Sigmoid colon (tissue), 6 donors: ENCODE measurements at regions not wholly inside any gene's neighbourhood (a gene's known extent, or its start where the extent isn't known, plus 50 kb on each side); places are given as distances from the start of the nearest gene placed in this dataset.

ENCODE experiments used
- DNase-seq: peaks from one replicate; pipeline ENCODE4 v3.0.0-alpha.2; 2019
- H3K27ac ChIP-seq, 4 donors: fragments of 200-600 bp; sonication (generic); one replicate each; pipeline ENCODE4 v1.5.1; 2016 to 2019; ENCODE audit warnings: mild to moderate bottlenecking in 1 of 4
- H3K27me3 ChIP-seq, 3 donors: fragments of 200-600 bp; sonication (generic); one replicate each; pipeline ENCODE4 v1.5.1; 2019; ENCODE audit warnings: mild to moderate bottlenecking in 1 of 3
- H3K36me3 ChIP-seq, 4 donors: fragments of 200-600 bp; sonication (generic); one replicate each; pipeline ENCODE4 v1.5.1; 2016 to 2019
- H3K4me1 ChIP-seq, 4 donors: fragments of 200-600 bp; sonication (generic); one replicate each; pipeline ENCODE4 v1.5.1; 2017 to 2019
- H3K4me3 ChIP-seq, 4 donors: fragments of 200-600 bp; sonication (generic); one replicate each; pipeline ENCODE4 v1.5.1; 2017 to 2019; ENCODE audit warnings: mild to moderate bottlenecking in 2 of 4, moderate library complexity in 1 of 4
- H3K9me3 ChIP-seq, 4 donors: fragments of 200-600 bp in 3 of 4; sonication (generic) in 3 of 4; one replicate each; pipeline versions ENCODE4 v1.5.1 to v1.6.1; 2013 to 2019
- EP300 ChIP-seq, 4 donors: sonication (generic); formaldehyde crosslinking; IDR thresholded peaks; one replicate each; pipeline ENCODE4 v1.6.1; 2017; ENCODE audit warnings: antibody characterized with exemption in 4 of 4
- POLR2A ChIP-seq, 2 donors: fragments of 450-650 bp; IDR thresholded peaks; one replicate each; pipeline ENCODE4 v1.6.1; 2016; ENCODE audit warnings: antibody characterized with exemption in 2 of 2, mild to moderate bottlenecking in 2 of 2, moderate library complexity in 2 of 2
- POLR2AphosphoS5 ChIP-seq, 4 donors: sonication (generic); formaldehyde crosslinking; IDR thresholded peaks; one replicate each; pipeline ENCODE4 v1.6.1; 2017; ENCODE audit warnings: antibody characterized with exemption in 4 of 4
- WGBS, 2 donors: extraction: QIAGEN DNeasy Blood & Tissue Kit; methylation state at CpG; one replicate each; pipeline ENCODE4 v1.1.7; 2013; 5-methylcytosine and 5-hydroxymethylcytosine counted together
- intact Hi-C: fragments of 100-400 bp; cut with DNase I; formaldehyde crosslinking; loops from one replicate; pipeline ENCODE4 v1.15.1; 2023
- TF ChIP-seq, protein P1 (sequence below), 4 experiments: fragments of 450-650 bp in 3 of 4; fragments of 200-600 bp in 1 of 4; IDR thresholded peaks; one replicate each; pipeline ENCODE4 v1.5.1; 2016 to 2019; ENCODE audit warnings: antibody characterized with exemption in 4 of 4, mild to moderate bottlenecking in 3 of 4, moderate library complexity in 2 of 4
- donor health status: healthy with polysubstance abuse.
- donor health status: healthy.

DNA sequence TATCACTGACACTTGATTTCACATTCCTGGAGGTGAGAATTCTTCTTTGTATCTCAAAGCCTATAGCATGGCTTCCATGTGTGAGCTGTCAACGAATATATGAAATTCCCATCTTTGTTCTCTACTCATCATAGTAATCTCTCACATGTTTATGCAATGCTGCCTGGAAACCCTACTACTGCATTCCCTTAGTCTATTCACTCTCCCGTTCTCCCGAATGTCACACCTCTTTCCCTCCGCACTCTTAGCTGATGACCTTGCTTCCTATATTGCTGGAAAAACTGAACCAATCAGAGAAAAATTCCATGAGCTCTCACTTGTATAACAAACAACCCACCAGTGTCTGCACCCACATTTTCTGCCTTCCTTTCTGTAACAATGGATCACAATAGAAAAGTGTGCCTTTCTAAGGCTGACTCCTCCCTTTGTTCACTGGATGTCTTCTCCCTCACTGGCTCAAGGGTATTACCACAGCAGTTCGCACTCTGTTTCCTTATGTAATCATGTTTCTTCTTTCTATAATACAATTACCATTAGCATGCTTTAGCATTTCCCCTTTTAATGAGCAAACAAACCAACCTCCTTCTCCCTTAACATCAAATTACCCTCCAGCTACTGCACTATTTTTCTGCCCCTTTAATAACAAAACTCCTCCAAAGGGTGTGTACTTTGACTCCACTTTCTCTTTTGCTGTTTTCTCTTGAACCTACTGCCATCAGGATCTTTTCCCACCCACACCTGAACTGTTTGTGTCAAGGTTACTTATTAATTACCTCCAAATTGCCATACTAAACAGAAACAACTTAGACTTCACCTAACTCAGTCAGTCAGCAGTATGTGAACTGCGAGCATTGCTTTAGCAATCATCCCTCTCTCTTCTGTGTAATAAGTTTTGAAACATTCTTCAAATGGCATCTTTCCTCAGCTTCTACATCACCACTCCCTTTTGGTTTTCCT is 63.9 kb upstream of the CCDC196 start:
- intact Hi-C loops = no loop called here
- no peak overlapping the region for H3K27ac ChIP-seq
- DNase-seq = no peak
- H3K4me1 ChIP-seq = no peaks in the 10 kb centered on the region
- H3K36me3 ChIP-seq = no peaks in the 10 kb centered on the region
- H3K9me3 ChIP-seq = no peaks in the 10 kb centered on the region
- WGBS, 2 donors = 88 to 91% methylated on average over 6 of the region's 6 CpGs
- no peaks in the 10 kb centered on the region for H3K27me3 ChIP-seq
- TF ChIP-seq POLR2AphosphoS5 (IDR thresholded peaks at IDR 0.05) (no peak), POLR2A (IDR thresholded peaks at IDR 0.05) (no peak), EP300 (IDR thresholded peaks at IDR 0.05) (no peak)
- TF ChIP-seq, protein P1, sequence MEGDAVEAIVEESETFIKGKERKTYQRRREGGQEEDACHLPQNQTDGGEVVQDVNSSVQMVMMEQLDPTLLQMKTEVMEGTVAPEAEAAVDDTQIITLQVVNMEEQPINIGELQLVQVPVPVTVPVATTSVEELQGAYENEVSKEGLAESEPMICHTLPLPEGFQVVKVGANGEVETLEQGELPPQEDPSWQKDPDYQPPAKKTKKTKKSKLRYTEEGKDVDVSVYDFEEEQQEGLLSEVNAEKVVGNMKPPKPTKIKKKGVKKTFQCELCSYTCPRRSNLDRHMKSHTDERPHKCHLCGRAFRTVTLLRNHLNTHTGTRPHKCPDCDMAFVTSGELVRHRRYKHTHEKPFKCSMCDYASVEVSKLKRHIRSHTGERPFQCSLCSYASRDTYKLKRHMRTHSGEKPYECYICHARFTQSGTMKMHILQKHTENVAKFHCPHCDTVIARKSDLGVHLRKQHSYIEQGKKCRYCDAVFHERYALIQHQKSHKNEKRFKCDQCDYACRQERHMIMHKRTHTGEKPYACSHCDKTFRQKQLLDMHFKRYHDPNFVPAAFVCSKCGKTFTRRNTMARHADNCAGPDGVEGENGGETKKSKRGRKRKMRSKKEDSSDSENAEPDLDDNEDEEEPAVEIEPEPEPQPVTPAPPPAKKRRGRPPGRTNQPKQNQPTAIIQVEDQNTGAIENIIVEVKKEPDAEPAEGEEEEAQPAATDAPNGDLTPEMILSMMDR (IDR thresholded peaks at IDR 0.05) = no peak
- H3K4me3 ChIP-seq = no peak overlapping the region

DNA sequence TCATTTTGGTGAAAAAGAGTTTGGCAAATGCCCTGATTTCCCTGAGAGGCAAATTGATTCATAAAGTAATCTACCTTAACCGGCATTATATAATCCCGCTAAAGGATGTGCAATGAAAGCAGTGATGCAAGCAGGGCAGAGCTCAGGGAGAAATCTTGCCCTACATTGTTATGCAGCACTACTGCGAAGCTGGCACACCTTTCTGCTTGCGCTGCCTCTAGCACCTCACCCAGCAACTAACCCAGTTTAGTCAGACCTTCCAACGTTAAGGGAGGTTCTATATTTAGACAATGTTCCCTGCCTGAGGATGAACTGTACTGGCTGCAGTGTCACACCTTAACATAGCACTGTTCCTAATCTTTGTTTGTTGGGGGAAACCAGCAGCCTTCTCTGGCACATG is 60.8 kb upstream of the CCDC196 start:
- Histone ChIP-seq H3K36me3 (no peaks in the 10 kb centered on the region), H3K27ac (no peak overlapping the region), H3K27me3 (no peaks in the 10 kb centered on the region), H3K4me1 (no peaks in the 10 kb centered on the region), H3K4me3 (no peak overlapping the region), H3K9me3 (no peaks in the 10 kb centered on the region)
- intact Hi-C loops = no loop called here
- TF ChIP-seq POLR2AphosphoS5 (IDR thresholded peaks at IDR 0.05) (no peak), POLR2A (IDR thresholded peaks at IDR 0.05) (no peak), EP300 (IDR thresholded peaks at IDR 0.05) (no peak)
- TF ChIP-seq, protein P1 (IDR thresholded peaks at IDR 0.05) = no peak
- DNase-seq = no peak
- 58 to 74% methylated on average over 5 of the region's 5 CpGs for WGBS, 2 donors

DNA sequence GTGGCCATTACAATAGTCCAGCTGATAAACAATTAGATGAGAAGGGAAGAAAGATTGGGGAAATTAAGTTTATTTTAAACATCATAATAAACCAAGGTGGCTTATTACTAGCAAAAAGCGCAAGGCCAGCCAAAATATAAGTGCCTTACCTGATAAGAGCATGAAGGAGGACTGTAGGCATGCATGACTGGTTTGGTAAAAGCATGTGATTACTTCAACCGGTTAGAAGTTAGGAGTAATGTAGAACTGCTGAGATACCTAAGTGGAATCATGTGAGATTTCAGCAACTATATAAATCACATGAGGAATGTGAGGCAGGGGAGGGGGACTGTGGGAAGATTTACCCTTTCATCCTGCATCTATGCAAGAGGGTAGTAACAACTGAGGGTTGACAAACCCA is 59.7 kb upstream of the CCDC196 start:
- no peaks in the 10 kb centered on the region for H3K9me3 ChIP-seq
- DNase-seq = no peak
- intact Hi-C loops = no loop called here
- WGBS, 2 donors = 86 to 89% methylated on average over 2 of the region's 2 CpGs
- H3K4me1 ChIP-seq = no peaks in the 10 kb centered on the region
- no peaks in the 10 kb centered on the region for H3K27me3 ChIP-seq
- H3K4me3 ChIP-seq = no peak overlapping the region
- no peak overlapping the region for H3K27ac ChIP-seq
- no peaks in the 10 kb centered on the region for H3K36me3 ChIP-seq
- TF ChIP-seq EP300 (IDR thresholded peaks at IDR 0.05) (no peak), POLR2AphosphoS5 (IDR thresholded peaks at IDR 0.05) (no peak), POLR2A (IDR thresholded peaks at IDR 0.05) (no peak)
- TF ChIP-seq, protein P1 (IDR thresholded peaks at IDR 0.05) = no peak

DNA sequence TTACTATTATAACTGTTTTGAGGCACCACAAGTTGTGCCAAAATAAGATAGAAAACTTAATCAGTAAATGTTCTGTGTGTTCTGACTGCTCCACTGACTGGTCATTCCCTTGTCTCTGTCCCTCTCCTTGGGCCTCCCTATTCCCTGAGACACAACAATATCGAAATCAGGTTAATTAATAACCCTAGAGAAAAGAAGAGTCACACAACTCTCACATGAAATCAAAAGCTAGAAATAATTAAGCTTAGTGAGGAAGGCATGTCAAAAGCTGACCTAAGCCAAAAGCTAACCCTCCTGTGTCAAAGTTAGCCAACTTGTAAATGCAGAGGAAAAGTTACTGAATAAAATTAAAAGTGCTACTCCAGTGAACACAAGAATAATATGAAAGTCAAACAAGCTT is 53.8 kb upstream of the CCDC196 start:
- TF ChIP-seq POLR2AphosphoS5 (IDR thresholded peaks at IDR 0.05) (no peak), POLR2A (IDR thresholded peaks at IDR 0.05) (no peak), EP300 (IDR thresholded peaks at IDR 0.05) (no peak)
- TF ChIP-seq, protein P1 (IDR thresholded peaks at IDR 0.05) = no peak
- WGBS, 2 donors = 82 to 88% methylated on average over 1 of the region's 1 CpG
- no peaks in the 10 kb centered on the region for H3K36me3 ChIP-seq
- no peak overlapping the region for H3K27ac ChIP-seq
- no peak overlapping the region for H3K4me3 ChIP-seq
- intact Hi-C loops = no loop called here
- H3K27me3 ChIP-seq = no peaks in the 10 kb centered on the region
- DNase-seq = no peak
- H3K9me3 ChIP-seq = peaks cover 0 to 4% (median 0%) of the 10 kb centered on the region in 4 donors
- no peaks in the 10 kb centered on the region for H3K4me1 ChIP-seq
